H9 (cell line): ENCODE measurements at regions not wholly inside any gene's neighbourhood (a gene's known extent, or its start where the extent isn't known, plus 50 kb on each side); places are given as distances from the start of the nearest gene placed in this dataset.

Source experiments
- DNase-seq: peaks from one replicate; pipeline ENCODE4 v3.0.0-alpha.2; 2017
- H2AFZ ChIP-seq: one replicate; pipeline ENCODE4 v1.6.1; 2013; ENCODE audit warnings: mild to moderate bottlenecking, low read length, control low read depth, moderate library complexity
- H2AK5ac ChIP-seq: 2 replicates; pipeline ENCODE4 v1.6.1; 2013; ENCODE audit warnings: low read length, control low read depth, mixed read lengths; ENCODE audit not compliant: insufficient read length
- H2BK120ac ChIP-seq: one replicate; pipeline ENCODE4 v1.6.1; 2013; ENCODE audit warnings: low read depth, mild to moderate bottlenecking, low read length, control low read depth, inconsistent platforms; ENCODE audit not compliant: poor library complexity, severe bottlenecking
- H2BK12ac ChIP-seq: 2 replicates; pipeline ENCODE4 v1.6.1; 2013; ENCODE audit warnings: low read length, control low read depth, mixed read lengths, low read depth; ENCODE audit not compliant: insufficient read length
- H2BK15ac ChIP-seq: 2 replicates; pipeline ENCODE4 v1.6.1; 2013; ENCODE audit warnings: low read depth, low read length, control low read depth
- H2BK20ac ChIP-seq: one replicate; pipeline ENCODE4 v1.6.1; 2013; ENCODE audit warnings: low read depth, mild to moderate bottlenecking, low read length, control low read depth, inconsistent platforms; ENCODE audit not compliant: poor library complexity, severe bottlenecking
- H2BK5ac ChIP-seq: 2 replicates; pipeline ENCODE4 v1.6.1; 2013; ENCODE audit warnings: low read length, control low read depth, mixed read lengths; ENCODE audit not compliant: insufficient read length
- H3K14ac ChIP-seq: 2 replicates; pipeline ENCODE4 v1.6.1; 2013; ENCODE audit warnings: low read length, control low read depth; ENCODE audit not compliant: insufficient read depth
- H3K18ac ChIP-seq: 2 replicates; pipeline ENCODE4 v1.6.1; 2013; ENCODE audit warnings: low read depth, mild to moderate bottlenecking, mixed read lengths, low read length, control low read depth; ENCODE audit not compliant: insufficient read length
- H3K23ac ChIP-seq: 2 replicates; pipeline ENCODE4 v1.6.1; 2013; ENCODE audit warnings: low read length, control low read depth, mixed read lengths, low read depth; ENCODE audit not compliant: insufficient read length
- H3K23me2 ChIP-seq: 2 replicates; pipeline ENCODE4 v1.6.1; 2013; ENCODE audit warnings: low read depth, mild to moderate bottlenecking, mixed read lengths, low read length, control low read depth; ENCODE audit not compliant: insufficient read length, poor library complexity, severe bottlenecking
- H3K27ac ChIP-seq: 2 replicates; pipeline ENCODE4 v1.5.1; 2013; ENCODE audit warnings: low read length, control low read depth, mixed read lengths, low read depth; ENCODE audit not compliant: insufficient read length
- H3K27me3 ChIP-seq: 2 replicates; pipeline ENCODE4 v1.6.1; 2013; ENCODE audit warnings: low read length, control low read depth, inconsistent platforms; ENCODE audit not compliant: insufficient read depth
- H3K4ac ChIP-seq: 2 replicates; pipeline ENCODE4 v1.6.1; 2013; ENCODE audit warnings: low read depth, mild to moderate bottlenecking, control low read depth, inconsistent platforms, low read length, moderate library complexity
- H3K4me1 ChIP-seq: 2 replicates; pipeline ENCODE4 v1.6.1; 2013; ENCODE audit warnings: low read length, control low read depth, inconsistent platforms; ENCODE audit not compliant: insufficient read depth
- H3K4me2 ChIP-seq: 2 replicates; pipeline ENCODE4 v1.6.1; 2013; ENCODE audit warnings: low read length, control low read depth, mixed read lengths; ENCODE audit not compliant: insufficient read length, insufficient read depth
- H3K56ac ChIP-seq: 2 replicates; pipeline ENCODE4 v1.6.1; 2013; ENCODE audit warnings: low read depth, mild to moderate bottlenecking, mixed read lengths, low read length, control low read depth; ENCODE audit not compliant: insufficient read length
- H3K79me1 ChIP-seq: 2 replicates; pipeline ENCODE4 v1.6.1; 2013; ENCODE audit warnings: low read depth, mild to moderate bottlenecking, moderate library complexity, low read length, control low read depth, inconsistent platforms; ENCODE audit not compliant: insufficient read depth, poor library complexity, severe bottlenecking
- H3K79me2 ChIP-seq: 2 replicates; pipeline ENCODE4 v1.6.1; 2013; ENCODE audit warnings: low read length, control low read depth, inconsistent platforms; ENCODE audit not compliant: insufficient read depth
- H3K9ac ChIP-seq: 2 replicates; pipeline ENCODE4 v1.6.1; 2013; ENCODE audit warnings: low read length, control low read depth, mixed read lengths; ENCODE audit not compliant: insufficient read length; ENCODE audit errors: extremely low read depth
- H3K9me3 ChIP-seq: one replicate; pipeline ENCODE4 v1.6.1; 2013; ENCODE audit warnings: low read depth, low read length, inconsistent platforms; ENCODE audit not compliant: control insufficient read depth
- H3T11ph ChIP-seq: one replicate; pipeline ENCODE4 v1.6.1; 2013; ENCODE audit warnings: mild to moderate bottlenecking, low read length, control low read depth, inconsistent platforms
- H4K20me1 ChIP-seq: one replicate; pipeline ENCODE4 v1.6.1; 2013; ENCODE audit not compliant: control insufficient read depth, insufficient read length, insufficient read depth
- H4K5ac ChIP-seq: 2 replicates; pipeline ENCODE4 v1.6.1; 2013; ENCODE audit warnings: low read depth, mild to moderate bottlenecking, mixed read lengths, low read length, control low read depth; ENCODE audit not compliant: insufficient read length
- H4K8ac ChIP-seq: replicated peaks from 2 replicates; pipeline ENCODE4 v1.6.1; 2013; ENCODE audit warnings: low read length, control low read depth, mixed read lengths, low read depth; ENCODE audit not compliant: insufficient read length
- H4K91ac ChIP-seq: 2 replicates; pipeline ENCODE4 v1.6.1; 2013; ENCODE audit warnings: low read depth, mild to moderate bottlenecking, moderate library complexity, mixed read lengths, low read length, control low read depth; ENCODE audit not compliant: insufficient read length
- H3K27ac Mint-ChIP-seq, 3 experiments: 2 replicates in 2 of 3; 3 replicates in 1 of 3; pipeline ENCODE4 v1.8.0; 2020 to 2021; ENCODE audit warnings: mixed read lengths in 3 of 3, mild to moderate bottlenecking in 1 of 3, moderate library complexity in 1 of 3
- H3K27me3 Mint-ChIP-seq: 2 replicates; pipeline ENCODE4 v1.8.0; 2021; ENCODE audit warnings: low read depth, mild to moderate bottlenecking, moderate library complexity, mixed read lengths
- H3K36me3 Mint-ChIP-seq, 3 experiments: 2 replicates in 2 of 3; 3 replicates in 1 of 3; pipeline ENCODE4 v1.8.0; 2020 to 2021; ENCODE audit warnings: low read depth in 3 of 3, mixed read lengths in 3 of 3; ENCODE audit not compliant: insufficient read depth in 1 of 3
- H3K4me1 Mint-ChIP-seq, 2 experiments: 2 replicates each; pipeline ENCODE4 v1.8.0; 2020; ENCODE audit warnings: mixed read lengths in 2 of 2
- H3K4me3 Mint-ChIP-seq, 2 experiments: 2 replicates in 1 of 2; 3 replicates in 1 of 2; pipeline ENCODE4 v1.8.0; 2020 to 2021; ENCODE audit warnings: mild to moderate bottlenecking in 2 of 2, mixed read lengths in 2 of 2, moderate library complexity in 1 of 2
- H3K9me3 Mint-ChIP-seq, 2 experiments: 2 replicates in 1 of 2; 3 replicates in 1 of 2; pipeline ENCODE4 v1.8.0; 2020; ENCODE audit warnings: mild to moderate bottlenecking in 2 of 2, mixed read lengths in 2 of 2, moderate library complexity in 1 of 2
- CTCF ChIP-seq: fragments of 200-600 bp; sonication (generic); conservative IDR thresholded peaks from 3 replicates; pipeline ENCODE4 v1.8.0; 2021; ENCODE audit warnings: antibody characterized with exemption, mild to moderate bottlenecking
- WGBS: extraction: QIAGEN DNeasy Blood & Tissue Kit; methylation state at CpG from one replicate; pipeline ENCODE4 v1.1.7; 2013; ENCODE audit warnings: missing lambda C conversion rate, low lambda C conversion rate, mixed read lengths; ENCODE audit not compliant: insufficient read length; ENCODE audit errors: extremely low coverage; 5-methylcytosine and 5-hydroxymethylcytosine counted together

GRCh38 chr7:67692425-67692824 is 695.8 kb downstream of the TYW1 start:
- H3K9me3 Mint-ChIP-seq, result no peaks in the 10 kb centered on the region; a peak in 2 of 5 replicates
- H3K27me3 Mint-ChIP-seq, result peaks cover 2% of the 10 kb centered on the region; the same call in 1 of the 2 replicates
- H2BK120ac ChIP-seq, result no peak overlapping the region
- no peaks in the 10 kb centered on the region for H3K27me3 ChIP-seq
- H3K14ac ChIP-seq, result no peak overlapping the region
- no peak overlapping the region for H3K4me2 ChIP-seq
- H3K27ac Mint-ChIP-seq, result no peak overlapping the region
- H4K8ac ChIP-seq, result no peak overlapping the region
- H3K79me1 ChIP-seq, result no peaks in the 10 kb centered on the region
- WGBS, result no CpG with 5 or more reads among the region's 4 CpGs
- H3K9me3 ChIP-seq, result no peaks in the 10 kb centered on the region
- no peaks in the 10 kb centered on the region for H3K36me3 Mint-ChIP-seq
- no peak overlapping the region for H4K5ac ChIP-seq
- no peak overlapping the region for H3K9ac ChIP-seq
- H4K20me1 ChIP-seq, result no peaks in the 10 kb centered on the region
- H2AFZ ChIP-seq, result no peak overlapping the region
- no peak overlapping the region for H2BK12ac ChIP-seq
- H2BK15ac ChIP-seq, result no peak overlapping the region
- H2BK20ac ChIP-seq, result no peak overlapping the region
- no peaks in the 10 kb centered on the region for H3K4me1 Mint-ChIP-seq
- DNase-seq, result no peak
- no peak overlapping the region for H3K56ac ChIP-seq
- no peak overlapping the region for H2BK5ac ChIP-seq
- no peaks in the 10 kb centered on the region for H3K23me2 ChIP-seq
- no peak overlapping the region for H2AK5ac ChIP-seq
- H3K23ac ChIP-seq, result no peak overlapping the region
- TF ChIP-seq CTCF, result no peak
- H3T11ph ChIP-seq, result no peak overlapping the region
- no peak overlapping the region for H3K27ac ChIP-seq
- no peak overlapping the region for H3K4ac ChIP-seq
- no peaks in the 10 kb centered on the region; the same call in 1 of the 2 replicates for H3K4me1 ChIP-seq
- H3K4me3 Mint-ChIP-seq, result no peak overlapping the region
- no peak overlapping the region for H3K18ac ChIP-seq
- no peak overlapping the region for H4K91ac ChIP-seq
- no peaks in the 10 kb centered on the region for H3K79me2 ChIP-seq
